ENCODE measurements at regions not wholly inside any gene's neighbourhood (a gene's known extent, or its start where the extent isn't known, plus 50 kb on each side); places are given as distances from the start of the nearest gene placed in this dataset.

DNA sequence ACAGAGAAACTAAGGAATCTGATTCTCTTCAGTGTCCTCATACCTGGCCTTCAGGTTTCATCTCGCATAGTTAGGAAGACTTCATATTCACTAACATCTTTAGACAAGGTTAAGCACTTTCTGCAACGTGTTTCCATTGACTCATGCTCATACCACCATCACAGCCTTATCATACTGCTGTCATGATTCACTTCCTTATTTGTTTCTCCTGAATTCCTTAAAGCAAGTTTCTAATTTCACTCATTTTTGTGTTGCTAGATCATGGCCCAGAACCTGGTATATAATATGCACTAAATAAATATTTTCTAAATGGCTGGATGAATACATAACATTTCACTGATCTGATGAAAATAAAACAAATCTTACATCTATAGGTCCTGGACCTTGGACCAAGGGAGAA, 472.9 kb downstream of the PRELID2 start:
- peak; percentile 91 for DNase-seq (ENCODE audit: low read depth)
- TF ChIP-seq, protein P1, sequence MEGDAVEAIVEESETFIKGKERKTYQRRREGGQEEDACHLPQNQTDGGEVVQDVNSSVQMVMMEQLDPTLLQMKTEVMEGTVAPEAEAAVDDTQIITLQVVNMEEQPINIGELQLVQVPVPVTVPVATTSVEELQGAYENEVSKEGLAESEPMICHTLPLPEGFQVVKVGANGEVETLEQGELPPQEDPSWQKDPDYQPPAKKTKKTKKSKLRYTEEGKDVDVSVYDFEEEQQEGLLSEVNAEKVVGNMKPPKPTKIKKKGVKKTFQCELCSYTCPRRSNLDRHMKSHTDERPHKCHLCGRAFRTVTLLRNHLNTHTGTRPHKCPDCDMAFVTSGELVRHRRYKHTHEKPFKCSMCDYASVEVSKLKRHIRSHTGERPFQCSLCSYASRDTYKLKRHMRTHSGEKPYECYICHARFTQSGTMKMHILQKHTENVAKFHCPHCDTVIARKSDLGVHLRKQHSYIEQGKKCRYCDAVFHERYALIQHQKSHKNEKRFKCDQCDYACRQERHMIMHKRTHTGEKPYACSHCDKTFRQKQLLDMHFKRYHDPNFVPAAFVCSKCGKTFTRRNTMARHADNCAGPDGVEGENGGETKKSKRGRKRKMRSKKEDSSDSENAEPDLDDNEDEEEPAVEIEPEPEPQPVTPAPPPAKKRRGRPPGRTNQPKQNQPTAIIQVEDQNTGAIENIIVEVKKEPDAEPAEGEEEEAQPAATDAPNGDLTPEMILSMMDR (conservative IDR thresholded peaks at IDR 0.05; ENCODE audit: low read depth, low read length): no peak
- no peak overlapping the region for H3K4me3 ChIP-seq (ENCODE audit: low read depth, low read length)

DNA sequence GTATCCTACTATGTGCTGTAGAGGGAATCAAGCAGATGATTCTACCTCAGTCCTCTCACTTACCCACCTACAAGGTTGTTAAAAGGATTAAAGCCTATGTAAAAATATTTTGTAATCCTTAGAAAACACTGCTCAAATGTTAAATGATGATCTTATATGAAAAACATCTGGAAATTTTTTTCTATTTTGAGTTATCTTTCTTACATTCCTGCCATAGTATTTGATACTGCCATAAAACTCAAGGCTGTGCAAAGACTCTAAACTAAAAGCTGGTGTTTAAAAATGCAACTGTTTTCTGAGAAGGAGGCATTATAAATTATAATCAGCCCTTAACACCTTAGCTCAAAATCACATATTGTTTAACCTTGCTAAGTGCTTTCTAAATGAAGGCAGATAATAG, 474.2 kb downstream of the PRELID2 start:
- no peak overlapping the region for H3K4me3 ChIP-seq (ENCODE audit: low read depth, low read length)
- DNase-seq (ENCODE audit: low read depth): peak; percentile 57
- TF ChIP-seq, protein P1 (conservative IDR thresholded peaks at IDR 0.05; ENCODE audit: low read depth, low read length): no peak

DNA sequence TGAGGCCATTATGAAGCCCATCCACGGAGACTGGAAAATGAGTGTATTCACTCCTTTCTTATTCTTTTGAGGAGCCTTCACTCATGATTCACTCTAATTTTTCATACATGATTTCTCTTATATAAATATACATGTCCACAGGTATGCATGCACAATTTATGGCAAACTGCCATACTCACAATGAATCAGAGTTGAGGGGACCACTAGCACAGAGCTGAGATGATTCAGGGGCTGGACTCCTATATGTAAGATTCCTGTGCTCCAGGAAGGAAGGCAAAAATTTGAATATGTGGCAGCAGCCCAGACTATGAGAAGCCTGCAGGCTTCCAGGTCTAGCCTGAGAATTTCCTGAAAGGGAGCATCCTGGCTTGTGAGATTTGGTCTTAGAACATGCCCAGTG, 484.6 kb downstream of the PRELID2 start:
- H3K4me3 ChIP-seq (ENCODE audit: low read depth, low read length): no peak overlapping the region
- TF ChIP-seq, protein P1 (conservative IDR thresholded peaks at IDR 0.05; ENCODE audit: low read depth, low read length): no peak
- peak; percentile 63 for DNase-seq (ENCODE audit: low read depth)

DNA sequence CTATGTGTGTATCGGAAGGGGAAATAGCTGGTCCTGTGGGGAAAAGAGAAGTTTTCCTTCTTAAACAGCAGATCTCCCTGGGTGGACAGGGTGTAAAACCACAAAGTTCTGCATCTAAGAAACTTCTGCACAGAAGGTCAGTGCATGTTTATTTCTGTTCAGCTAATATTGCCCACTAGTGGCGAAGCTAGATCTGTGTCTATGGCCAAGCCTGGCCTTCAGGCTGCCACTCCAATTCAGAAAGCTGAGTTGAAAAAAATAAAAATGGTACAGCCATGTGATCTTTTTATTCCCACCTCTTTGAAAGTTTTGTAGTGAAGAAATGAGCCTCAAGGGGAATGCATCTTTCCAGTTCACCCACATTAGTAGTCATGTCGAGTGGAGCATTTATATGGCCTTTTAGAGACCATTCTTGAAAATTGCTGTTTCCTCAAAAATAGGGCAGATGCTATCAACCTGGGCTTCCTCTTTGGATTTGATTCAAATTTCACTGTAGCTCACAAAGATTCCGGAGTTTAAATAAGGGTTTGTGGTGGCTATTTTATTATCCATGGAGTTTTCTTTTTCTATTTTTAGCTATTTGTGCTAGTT, 488.0 kb downstream of the PRELID2 start:
- peak; percentile 94 for DNase-seq (ENCODE audit: low read depth)
- TF ChIP-seq, protein P1 (conservative IDR thresholded peaks at IDR 0.05; ENCODE audit: low read depth, low read length): peak; percentile 93

DNA sequence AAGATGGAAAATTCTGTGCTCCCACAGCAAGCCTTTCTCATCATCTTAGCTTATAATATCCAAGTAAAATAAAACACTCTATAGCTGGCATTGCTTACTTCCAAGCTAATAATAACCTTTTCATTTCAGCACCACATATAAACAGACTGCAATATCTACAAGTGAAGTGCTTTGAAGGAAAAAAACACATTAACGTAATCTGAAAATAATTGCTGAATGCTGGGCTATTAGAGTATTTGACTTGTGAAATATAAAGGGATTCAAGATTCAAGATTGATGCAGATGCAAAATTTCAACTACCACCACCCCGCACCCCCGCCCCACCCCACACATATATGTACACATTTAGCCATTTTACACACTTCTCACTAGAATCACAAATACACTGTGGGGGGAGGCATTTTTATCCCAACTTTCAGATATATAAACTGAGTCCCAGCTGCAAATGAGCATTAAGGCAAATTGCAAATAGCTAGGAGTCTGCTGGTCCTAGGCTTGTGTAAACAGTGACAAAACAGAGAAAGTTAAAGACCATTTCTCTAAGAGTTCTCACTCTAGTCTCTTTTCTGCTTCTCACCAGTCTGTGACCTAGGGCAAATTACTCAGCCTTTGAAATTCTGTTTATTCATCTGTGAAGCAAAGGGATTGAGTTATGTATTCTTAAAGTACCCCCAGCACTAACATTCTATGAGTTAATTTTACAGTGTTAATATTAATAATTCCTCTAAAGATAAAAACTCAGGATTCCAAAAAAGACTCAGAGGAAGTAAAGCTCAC, 489.4 kb downstream of the PRELID2 start:
- no peak overlapping the region for H3K4me3 ChIP-seq (ENCODE audit: low read depth, low read length)
- TF ChIP-seq, protein P1 (conservative IDR thresholded peaks at IDR 0.05; ENCODE audit: low read depth, low read length): no peak
- peak; percentile 68 for DNase-seq (ENCODE audit: low read depth)

More for the DNA sequence above, 488.0 kb downstream of the PRELID2 start:
- H3K4me3 ChIP-seq (ENCODE audit: low read depth, low read length): no peak overlapping the region

DNA sequence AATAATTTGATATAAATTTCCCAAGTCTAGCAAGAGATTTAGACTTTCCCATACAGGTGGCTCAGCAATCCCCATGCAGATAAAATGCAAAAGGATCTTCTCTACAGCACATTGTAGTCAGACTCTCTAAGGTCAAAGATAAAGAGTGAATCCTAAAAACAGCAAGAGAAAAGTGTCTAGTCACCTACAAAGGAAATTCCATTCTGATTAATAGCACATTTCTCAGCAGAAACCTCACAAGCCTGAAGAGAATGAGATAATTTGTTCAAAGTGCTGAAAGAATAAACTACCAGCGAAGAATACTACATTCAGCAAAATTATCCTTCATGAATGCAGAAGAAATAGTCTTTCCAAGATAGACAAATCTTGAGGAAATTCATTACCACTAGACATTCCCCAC, 493.3 kb downstream of the PRELID2 start:
- TF ChIP-seq, protein P1 (conservative IDR thresholded peaks at IDR 0.05; ENCODE audit: low read depth, low read length): no peak
- no peak overlapping the region for H3K4me3 ChIP-seq (ENCODE audit: low read depth, low read length)
- peak; percentile 38 for DNase-seq (ENCODE audit: low read depth)

DNA sequence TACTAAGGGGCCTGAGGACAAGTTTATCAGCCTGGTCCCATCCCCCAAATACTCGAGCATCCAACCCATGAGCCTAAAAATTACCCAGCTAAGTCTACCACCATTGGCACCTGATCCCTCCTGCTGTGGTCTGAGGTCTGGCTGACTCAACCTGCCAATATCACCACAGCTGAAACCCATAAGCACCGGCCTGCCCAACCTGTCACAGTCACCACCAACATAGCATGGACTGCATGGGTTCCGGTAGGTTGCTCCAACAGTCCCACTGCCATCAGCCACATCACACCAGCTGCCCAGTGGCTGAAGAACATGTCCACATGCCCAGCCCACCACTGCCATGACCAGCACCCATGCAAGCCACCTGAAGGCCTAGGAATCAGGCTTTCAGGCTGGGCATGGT, 495.0 kb downstream of the PRELID2 start:
- no peak for DNase-seq (ENCODE audit: low read depth)
- TF ChIP-seq, protein P1 (conservative IDR thresholded peaks at IDR 0.05; ENCODE audit: low read depth, low read length): no peak
- H3K4me3 ChIP-seq (ENCODE audit: low read depth, low read length): no peak overlapping the region

Data from choroid plexus epithelial cell (primary cell).